ENCODE measurements at regions not wholly inside any gene's neighbourhood (a gene's known extent, or its start where the extent isn't known, plus 50 kb on each side); places are given as distances from the start of the nearest gene placed in this dataset.

DNA sequence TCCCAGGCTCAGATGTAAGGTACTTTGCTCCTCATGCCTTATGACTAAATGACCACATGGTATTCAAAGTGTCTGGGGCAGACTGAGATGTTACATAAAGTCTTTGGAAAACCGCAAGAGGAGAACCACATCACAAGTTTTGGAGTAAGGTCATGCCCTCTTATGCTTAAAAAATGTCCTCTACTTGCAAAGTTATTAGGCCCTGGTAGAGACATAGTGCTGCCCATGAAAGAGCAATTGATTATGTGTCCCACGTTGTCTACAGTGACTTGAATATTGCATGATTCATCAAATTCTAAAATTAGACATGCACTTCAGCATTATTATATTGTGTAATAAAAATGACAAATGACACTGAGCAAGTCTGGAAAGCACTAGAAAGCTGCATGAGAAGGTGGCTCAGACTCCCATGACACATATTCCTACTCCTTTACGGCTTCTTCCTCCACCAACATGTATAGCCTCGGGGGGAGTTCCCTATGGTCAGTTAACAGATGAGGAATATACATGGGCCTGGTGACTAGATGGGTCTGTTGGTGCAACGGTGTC lies 602.6 kb upstream of the VRK2 start:
- TF ChIP-seq, protein P1, sequence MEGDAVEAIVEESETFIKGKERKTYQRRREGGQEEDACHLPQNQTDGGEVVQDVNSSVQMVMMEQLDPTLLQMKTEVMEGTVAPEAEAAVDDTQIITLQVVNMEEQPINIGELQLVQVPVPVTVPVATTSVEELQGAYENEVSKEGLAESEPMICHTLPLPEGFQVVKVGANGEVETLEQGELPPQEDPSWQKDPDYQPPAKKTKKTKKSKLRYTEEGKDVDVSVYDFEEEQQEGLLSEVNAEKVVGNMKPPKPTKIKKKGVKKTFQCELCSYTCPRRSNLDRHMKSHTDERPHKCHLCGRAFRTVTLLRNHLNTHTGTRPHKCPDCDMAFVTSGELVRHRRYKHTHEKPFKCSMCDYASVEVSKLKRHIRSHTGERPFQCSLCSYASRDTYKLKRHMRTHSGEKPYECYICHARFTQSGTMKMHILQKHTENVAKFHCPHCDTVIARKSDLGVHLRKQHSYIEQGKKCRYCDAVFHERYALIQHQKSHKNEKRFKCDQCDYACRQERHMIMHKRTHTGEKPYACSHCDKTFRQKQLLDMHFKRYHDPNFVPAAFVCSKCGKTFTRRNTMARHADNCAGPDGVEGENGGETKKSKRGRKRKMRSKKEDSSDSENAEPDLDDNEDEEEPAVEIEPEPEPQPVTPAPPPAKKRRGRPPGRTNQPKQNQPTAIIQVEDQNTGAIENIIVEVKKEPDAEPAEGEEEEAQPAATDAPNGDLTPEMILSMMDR (IDR thresholded peaks at IDR 0.05): no peak
- TF ChIP-seq TCF7L2 (IDR thresholded peaks at IDR 0.05; ENCODE audit: low read depth, low read length) (no peak), POLR2AphosphoS5 (IDR thresholded peaks at IDR 0.05; ENCODE audit: low read depth, low read length) (no peak), SIN3A (IDR thresholded peaks at IDR 0.05; ENCODE audit: borderline replicate concordance, insufficient read depth, low read depth, low read length) (no peak)
- TF ChIP-seq, protein P2, sequence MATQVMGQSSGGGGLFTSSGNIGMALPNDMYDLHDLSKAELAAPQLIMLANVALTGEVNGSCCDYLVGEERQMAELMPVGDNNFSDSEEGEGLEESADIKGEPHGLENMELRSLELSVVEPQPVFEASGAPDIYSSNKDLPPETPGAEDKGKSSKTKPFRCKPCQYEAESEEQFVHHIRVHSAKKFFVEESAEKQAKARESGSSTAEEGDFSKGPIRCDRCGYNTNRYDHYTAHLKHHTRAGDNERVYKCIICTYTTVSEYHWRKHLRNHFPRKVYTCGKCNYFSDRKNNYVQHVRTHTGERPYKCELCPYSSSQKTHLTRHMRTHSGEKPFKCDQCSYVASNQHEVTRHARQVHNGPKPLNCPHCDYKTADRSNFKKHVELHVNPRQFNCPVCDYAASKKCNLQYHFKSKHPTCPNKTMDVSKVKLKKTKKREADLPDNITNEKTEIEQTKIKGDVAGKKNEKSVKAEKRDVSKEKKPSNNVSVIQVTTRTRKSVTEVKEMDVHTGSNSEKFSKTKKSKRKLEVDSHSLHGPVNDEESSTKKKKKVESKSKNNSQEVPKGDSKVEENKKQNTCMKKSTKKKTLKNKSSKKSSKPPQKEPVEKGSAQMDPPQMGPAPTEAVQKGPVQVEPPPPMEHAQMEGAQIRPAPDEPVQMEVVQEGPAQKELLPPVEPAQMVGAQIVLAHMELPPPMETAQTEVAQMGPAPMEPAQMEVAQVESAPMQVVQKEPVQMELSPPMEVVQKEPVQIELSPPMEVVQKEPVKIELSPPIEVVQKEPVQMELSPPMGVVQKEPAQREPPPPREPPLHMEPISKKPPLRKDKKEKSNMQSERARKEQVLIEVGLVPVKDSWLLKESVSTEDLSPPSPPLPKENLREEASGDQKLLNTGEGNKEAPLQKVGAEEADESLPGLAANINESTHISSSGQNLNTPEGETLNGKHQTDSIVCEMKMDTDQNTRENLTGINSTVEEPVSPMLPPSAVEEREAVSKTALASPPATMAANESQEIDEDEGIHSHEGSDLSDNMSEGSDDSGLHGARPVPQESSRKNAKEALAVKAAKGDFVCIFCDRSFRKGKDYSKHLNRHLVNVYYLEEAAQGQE (IDR thresholded peaks at IDR 0.05; ENCODE audit: insufficient read depth in 1 of 2, low read depth in 2 of 2, low read length in 1 of 2): no peak

Measured in Panc1 (cell line).